GM12874 (cell line): ENCODE measurements at regions not wholly inside any gene's neighbourhood (a gene's known extent, or its start where the extent isn't known, plus 50 kb on each side); places are given as distances from the start of the nearest gene placed in this dataset.

Experiments used
- TF ChIP-seq, protein P1 (sequence below): IDR thresholded peaks from 2 replicates; pipeline ENCODE4 v1.5.1; 2011; ENCODE audit warnings: low read depth, mild to moderate bottlenecking, control low read depth, low read length, moderate library complexity; ENCODE audit not compliant: insufficient read depth

- TF ChIP-seq, protein P1, sequence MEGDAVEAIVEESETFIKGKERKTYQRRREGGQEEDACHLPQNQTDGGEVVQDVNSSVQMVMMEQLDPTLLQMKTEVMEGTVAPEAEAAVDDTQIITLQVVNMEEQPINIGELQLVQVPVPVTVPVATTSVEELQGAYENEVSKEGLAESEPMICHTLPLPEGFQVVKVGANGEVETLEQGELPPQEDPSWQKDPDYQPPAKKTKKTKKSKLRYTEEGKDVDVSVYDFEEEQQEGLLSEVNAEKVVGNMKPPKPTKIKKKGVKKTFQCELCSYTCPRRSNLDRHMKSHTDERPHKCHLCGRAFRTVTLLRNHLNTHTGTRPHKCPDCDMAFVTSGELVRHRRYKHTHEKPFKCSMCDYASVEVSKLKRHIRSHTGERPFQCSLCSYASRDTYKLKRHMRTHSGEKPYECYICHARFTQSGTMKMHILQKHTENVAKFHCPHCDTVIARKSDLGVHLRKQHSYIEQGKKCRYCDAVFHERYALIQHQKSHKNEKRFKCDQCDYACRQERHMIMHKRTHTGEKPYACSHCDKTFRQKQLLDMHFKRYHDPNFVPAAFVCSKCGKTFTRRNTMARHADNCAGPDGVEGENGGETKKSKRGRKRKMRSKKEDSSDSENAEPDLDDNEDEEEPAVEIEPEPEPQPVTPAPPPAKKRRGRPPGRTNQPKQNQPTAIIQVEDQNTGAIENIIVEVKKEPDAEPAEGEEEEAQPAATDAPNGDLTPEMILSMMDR: no peak
Measured at GRCh38 chr13:81117416-81117815, 776.5 kb upstream of the SPRY2 start.

GRCh38 chr13:81116461-81117282 lies 775.7 kb upstream of the SPRY2 start:
- TF ChIP-seq, protein P1: no peak

DNA sequence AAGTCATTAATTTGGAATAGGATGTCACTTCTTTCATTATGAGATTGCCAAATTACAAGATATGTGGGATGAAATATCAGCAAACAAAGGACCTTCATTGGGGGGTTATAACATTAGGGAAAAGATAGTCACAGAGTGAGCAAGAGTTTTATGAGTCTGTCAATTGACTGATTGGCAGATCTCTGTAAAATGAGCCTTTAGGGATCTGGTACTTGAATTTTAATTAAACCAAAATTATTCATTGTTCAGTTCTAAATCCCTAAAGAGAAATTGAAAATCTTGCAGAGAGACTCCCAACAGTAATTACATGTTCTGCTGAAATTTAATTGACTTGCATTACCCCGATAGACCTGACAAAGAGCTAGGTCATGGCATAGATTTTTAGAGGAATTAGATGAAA lies 768.1 kb upstream of the SPRY2 start:
- TF ChIP-seq, protein P1: no peak

DNA sequence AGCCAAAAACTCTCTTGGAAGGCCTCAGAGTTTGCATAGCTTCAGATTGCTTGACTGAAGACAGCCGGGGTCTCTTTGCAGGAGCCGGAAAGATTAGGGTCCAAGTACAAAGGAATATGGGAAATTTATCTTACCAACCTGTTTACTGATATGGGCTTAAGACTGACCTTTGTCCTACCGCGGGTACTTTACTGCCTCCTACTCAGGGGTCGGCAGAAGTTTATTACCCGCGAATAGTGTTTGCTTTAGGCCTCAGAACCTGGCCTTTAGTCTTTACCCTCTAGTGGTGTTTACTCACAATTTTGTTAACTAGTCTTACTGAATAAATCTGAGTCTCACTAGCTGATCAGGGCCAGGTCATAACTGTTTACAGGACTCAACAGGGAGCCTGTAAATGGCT lies 765.4 kb upstream of the SPRY2 start:
- TF ChIP-seq, protein P1: no peak

- TF ChIP-seq, protein P1: no peak
Measured at GRCh38 chr13:81104035-81104715, 763.2 kb upstream of the SPRY2 start.

- TF ChIP-seq, protein P1: no peak
Measured at GRCh38 chr13:81089371-81090157, 748.6 kb upstream of the SPRY2 start.

GRCh38 chr13:81080911-81081454 lies 740.1 kb upstream of the SPRY2 start:
- TF ChIP-seq, protein P1: no peak
